ENCODE measurements at regions not wholly inside any gene's neighbourhood (a gene's known extent, or its start where the extent isn't known, plus 50 kb on each side); places are given as distances from the start of the nearest gene placed in this dataset.

- DNase-seq (ENCODE audit: insufficient read length, low spot score) (no peak), FAIRE-seq (no peak)
Measured at GRCh38 chr1:172972258-172972657, 78.5 kb downstream of the TNFSF18 start.

GRCh38 chr1:172973424-172973823, 77.3 kb downstream of the TNFSF18 start:
- DNase-seq (ENCODE audit: insufficient read length, low spot score) (no peak), FAIRE-seq (no peak)

GRCh38 chr1:172976222-172977041, 74.3 kb downstream of the TNFSF18 start:
- FAIRE-seq (no peak), DNase-seq (ENCODE audit: insufficient read length, low spot score) (no peak)

DNA sequence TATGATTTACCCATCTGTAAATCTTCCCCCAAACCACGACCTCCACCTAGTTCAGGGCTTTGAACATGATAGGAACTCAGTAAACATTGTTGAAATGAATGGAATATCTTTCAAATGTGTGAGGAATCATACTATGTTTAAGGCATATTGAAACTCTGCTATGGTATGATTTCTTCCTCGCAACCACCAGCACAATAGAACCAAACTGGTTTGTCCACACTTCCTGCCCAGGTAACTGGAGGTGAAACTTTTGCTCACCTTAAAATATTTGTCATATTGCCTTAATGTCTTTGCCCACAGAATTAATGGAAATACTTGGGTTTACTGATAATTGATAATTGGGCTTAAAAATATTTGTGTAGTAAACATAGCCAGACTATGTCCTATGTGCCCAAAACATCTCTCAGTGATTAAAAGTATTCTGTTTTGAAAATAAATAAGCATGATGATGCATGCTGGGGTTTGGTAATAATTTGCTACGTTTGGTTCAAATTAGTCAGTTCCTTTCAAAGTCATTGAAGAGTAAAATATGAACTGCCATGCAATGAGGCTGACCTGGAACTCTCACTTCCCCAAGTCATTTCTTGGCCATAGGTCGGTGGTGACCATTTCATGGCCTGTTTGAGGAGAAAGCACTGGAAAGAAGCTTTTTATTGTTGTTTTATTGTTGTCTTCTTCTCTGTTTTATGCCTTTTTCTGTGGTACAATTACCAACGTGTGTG, 73.3 kb downstream of the TNFSF18 start:
- DNase-seq (ENCODE audit: insufficient read length, low spot score) (no peak), FAIRE-seq (no peak)

DNA sequence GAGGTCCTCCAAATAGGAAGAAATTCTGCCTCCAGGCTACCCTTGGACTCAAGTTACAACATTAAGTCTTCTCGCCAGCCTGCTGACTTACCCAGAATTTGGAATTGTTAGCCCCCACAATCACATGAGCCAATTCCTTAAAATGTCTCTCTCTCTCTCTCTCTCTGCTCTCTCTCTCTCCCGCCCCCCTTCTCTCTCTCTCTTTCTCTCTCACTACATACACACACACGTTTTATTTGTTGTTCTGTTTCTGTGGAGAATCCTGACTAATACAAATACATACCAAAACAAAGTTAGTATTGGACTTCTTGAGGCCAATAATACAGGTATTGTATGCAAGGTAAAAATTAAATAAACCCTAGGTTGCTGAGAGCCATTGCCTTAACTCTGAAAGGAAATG, 72.1 kb downstream of the TNFSF18 start:
- FAIRE-seq (no peak), DNase-seq (ENCODE audit: insufficient read length, low spot score) (no peak)

GRCh38 chr1:172979828-172980227, 70.9 kb downstream of the TNFSF18 start:
- FAIRE-seq (no peak), DNase-seq (ENCODE audit: insufficient read length, low spot score) (no peak)

DNA sequence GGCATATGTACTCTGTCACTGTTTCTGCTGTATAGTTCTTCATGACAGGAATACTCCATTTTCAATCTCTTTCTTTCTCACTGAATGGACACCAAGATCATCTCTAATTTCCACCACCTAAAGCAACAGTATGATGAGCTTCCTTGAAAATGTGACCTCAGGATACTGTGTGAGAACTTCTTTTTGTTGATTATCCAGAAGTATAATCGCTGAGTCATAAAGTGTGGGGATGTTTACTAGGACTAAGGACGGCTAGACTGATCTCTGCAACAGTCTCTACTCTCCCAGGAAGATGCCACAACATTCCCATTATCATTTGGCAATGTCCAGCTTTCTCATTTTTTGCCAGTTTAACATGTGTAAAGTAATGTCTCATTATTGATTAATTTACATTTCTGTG, 70.3 kb downstream of the TNFSF18 start:
- DNase-seq (ENCODE audit: insufficient read length, low spot score) (no peak), FAIRE-seq (no peak)

GRCh38 chr1:172980971-172981370, 69.8 kb downstream of the TNFSF18 start:
- DNase-seq (ENCODE audit: insufficient read length, low spot score): no peak
- FAIRE-seq: no peak
